ENCODE measurements at regions not wholly inside any gene's neighbourhood (a gene's known extent, or its start where the extent isn't known, plus 50 kb on each side); places are given as distances from the start of the nearest gene placed in this dataset.

DNA sequence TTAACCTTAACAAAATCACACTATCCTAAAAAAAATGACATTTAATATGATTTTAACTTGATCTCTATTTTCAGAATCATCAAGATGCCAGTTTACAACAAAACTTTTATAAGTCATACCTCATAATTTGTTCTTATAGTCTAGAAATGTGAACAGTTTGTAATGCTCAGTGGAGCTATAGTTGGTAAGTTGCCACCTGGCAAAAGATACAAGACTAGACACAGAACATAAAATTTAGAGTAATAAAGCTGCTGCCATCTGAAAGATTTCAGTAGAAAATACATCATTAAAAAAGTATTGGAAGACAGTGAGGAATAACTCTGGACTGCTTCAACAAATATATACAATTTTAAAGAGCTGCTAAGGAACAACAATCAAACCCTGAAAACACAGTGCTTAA, 233.8 kb downstream of the GABRG2 start:
- TF ChIP-seq, protein P1, sequence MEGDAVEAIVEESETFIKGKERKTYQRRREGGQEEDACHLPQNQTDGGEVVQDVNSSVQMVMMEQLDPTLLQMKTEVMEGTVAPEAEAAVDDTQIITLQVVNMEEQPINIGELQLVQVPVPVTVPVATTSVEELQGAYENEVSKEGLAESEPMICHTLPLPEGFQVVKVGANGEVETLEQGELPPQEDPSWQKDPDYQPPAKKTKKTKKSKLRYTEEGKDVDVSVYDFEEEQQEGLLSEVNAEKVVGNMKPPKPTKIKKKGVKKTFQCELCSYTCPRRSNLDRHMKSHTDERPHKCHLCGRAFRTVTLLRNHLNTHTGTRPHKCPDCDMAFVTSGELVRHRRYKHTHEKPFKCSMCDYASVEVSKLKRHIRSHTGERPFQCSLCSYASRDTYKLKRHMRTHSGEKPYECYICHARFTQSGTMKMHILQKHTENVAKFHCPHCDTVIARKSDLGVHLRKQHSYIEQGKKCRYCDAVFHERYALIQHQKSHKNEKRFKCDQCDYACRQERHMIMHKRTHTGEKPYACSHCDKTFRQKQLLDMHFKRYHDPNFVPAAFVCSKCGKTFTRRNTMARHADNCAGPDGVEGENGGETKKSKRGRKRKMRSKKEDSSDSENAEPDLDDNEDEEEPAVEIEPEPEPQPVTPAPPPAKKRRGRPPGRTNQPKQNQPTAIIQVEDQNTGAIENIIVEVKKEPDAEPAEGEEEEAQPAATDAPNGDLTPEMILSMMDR (IDR thresholded peaks at IDR 0.05; ENCODE audit: extremely low read depth, missing control alignments) = no peak
- DNase-seq (ENCODE audit: low spot score) = no peak

DNA sequence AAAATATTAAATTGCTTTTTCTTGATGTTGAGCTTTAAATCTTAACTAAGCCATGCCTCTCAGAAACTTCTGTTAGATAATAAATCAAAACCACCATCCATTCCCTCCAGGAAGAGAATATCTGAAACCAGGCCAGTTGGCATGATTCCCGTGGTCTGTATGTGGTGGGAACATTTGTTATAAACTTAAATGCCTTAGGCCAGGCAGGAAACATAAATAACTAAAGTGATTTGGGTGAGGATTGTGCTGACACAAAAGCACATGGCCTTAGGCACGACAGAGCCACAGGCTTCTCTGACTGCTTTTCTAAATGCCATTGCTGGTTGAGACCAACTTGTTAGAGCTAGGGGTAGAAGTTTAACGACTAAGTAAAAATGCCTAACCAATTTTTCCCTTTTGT, 255.9 kb downstream of the GABRG2 start:
- no peak for DNase-seq (ENCODE audit: low spot score)
- TF ChIP-seq, protein P1 (IDR thresholded peaks at IDR 0.05; ENCODE audit: extremely low read depth, missing control alignments) = no peak

DNA sequence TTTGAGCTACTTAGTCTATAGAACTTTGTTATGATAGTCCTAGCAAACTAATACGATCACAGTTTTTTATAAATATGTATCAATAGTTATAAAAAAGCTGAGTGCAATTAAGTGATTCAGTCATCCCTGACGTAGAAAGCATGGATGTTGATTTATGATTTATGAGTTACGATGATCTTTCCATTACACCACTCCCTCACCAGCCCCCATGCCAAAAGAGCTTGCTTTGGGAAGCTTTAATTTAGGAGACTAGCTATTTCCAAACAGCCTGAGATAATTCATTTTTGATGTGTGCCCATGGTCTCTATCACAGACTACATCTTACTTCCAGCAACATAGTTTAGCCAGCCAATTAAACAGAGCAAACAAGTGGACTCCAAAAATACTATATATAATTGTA, 256.8 kb downstream of the GABRG2 start:
- no peak for DNase-seq (ENCODE audit: low spot score)
- TF ChIP-seq, protein P1 (IDR thresholded peaks at IDR 0.05; ENCODE audit: extremely low read depth, missing control alignments) = no peak

DNA sequence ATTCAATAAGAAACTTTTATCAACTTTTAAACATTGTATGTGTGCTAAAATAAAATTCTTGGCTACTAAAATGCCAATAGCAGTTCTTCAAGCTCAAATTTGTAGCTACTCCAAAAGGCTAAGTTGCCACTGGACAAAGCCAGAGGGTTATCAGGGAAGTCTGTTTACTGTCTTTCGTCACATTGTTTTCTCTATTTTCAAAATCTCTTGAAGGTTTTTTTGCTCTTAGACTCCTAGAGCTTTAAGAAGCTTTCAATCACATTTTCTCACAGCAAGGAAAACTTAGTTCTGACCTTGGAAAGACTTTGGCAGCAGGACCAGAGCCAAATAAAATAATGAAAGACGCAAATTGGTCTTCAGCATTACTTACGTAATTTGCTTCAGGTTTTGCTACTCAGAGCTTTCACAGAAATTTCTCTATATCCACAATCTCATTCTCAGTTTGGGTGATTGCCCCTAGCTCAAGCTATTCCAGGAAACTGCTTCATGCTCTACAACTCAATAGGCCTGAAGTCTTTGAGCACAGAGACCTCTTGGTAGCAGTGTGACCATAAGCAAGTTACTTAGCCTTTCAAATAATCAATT, 257.7 kb downstream of the GABRG2 start:
- no peak for DNase-seq (ENCODE audit: low spot score)

DNA sequence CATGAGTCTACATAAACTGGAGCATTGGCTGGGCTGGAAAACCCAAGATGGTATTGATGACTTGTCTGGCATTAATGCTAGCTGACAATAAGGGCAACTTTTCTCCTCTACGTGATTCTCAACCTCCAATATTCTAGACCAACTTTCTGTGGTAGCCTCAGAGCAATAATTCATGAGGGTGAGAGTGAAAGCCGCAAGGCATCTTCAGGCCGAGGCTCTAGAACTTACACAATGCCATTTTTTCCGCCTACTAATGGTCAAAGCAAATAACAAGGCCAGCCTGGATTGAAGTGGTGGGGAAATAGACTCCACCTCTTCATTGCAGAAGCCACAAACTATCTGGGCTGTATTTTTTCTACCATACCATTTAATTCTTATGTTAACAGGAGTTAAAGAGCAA, 267.4 kb downstream of the GABRG2 start:
- TF ChIP-seq, protein P1 (IDR thresholded peaks at IDR 0.05; ENCODE audit: extremely low read depth, missing control alignments) = no peak
- DNase-seq (ENCODE audit: low spot score) = no peak

More for the DNA sequence above, 257.7 kb downstream of the GABRG2 start:
- TF ChIP-seq, protein P1 (IDR thresholded peaks at IDR 0.05; ENCODE audit: extremely low read depth, missing control alignments) = no peak

DNA sequence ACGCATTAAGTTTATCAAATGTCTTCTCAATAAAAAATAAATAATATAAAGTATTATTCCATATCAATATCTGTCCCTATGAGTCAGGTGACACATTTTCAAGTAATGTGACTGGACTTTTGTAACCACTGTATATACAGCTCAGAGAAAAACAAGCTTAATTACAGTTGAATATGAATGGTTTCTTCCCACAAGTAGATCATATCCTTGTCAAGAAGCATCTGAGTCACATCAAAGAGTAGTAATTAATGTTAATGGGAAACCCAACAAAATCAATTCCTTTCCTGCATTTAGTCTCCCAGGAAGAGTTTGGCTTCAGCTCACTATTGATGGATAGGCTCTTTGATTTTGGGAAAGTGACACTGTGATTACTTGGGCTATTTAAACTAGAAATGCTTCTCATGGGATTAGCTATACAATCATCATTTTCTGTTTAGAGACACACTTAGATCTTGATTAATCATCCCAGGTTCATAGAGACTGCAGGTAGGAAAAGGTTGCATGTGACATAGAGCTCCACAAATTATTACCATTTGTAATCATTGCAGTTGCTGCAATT, 292.9 kb downstream of the GABRG2 start:
- DNase-seq (ENCODE audit: low spot score) = no peak
- TF ChIP-seq, protein P1 (IDR thresholded peaks at IDR 0.05; ENCODE audit: extremely low read depth, missing control alignments) = no peak

DNA sequence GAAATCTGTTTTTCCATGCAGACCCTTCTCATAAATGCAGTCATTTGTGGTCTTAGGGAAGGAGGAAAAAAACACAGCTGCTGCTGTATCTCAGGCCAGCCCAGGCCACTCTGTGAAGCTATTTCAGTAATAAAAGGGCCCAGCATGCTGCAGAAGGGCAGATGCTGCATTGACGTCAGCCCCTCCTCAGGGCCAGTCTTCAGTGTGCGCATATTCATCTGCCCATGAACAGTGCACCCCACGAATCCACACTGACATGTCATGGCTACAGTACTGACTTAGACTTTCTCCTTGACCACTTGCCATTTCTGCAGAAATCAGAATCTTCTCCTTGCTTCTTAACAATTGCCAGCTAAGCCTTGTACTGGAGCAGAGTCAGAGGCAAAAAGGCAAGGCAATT, 304.7 kb downstream of the GABRG2 start:
- TF ChIP-seq, protein P1 (IDR thresholded peaks at IDR 0.05; ENCODE audit: extremely low read depth, missing control alignments) = no peak

More for the DNA sequence above, 304.7 kb downstream of the GABRG2 start:
- DNase-seq (ENCODE audit: low spot score) = no peak
